Upper lobe of left lung (tissue), 6 donors: ENCODE measurements at regions not wholly inside any gene's neighbourhood (a gene's known extent, or its start where the extent isn't known, plus 50 kb on each side); places are given as distances from the start of the nearest gene placed in this dataset.

ENCODE experiments used
- ATAC-seq, 2 donors: fragments of 200-7000 bp; cut with Tn5 transposase; one replicate each; pipeline ENCODE4 v1.9.1; 2022; ENCODE audit warnings: mild to moderate bottlenecking in 2 of 2, moderate library complexity in 2 of 2; ENCODE audit not compliant: low FRiP score in 2 of 2
- DNase-seq, 2 donors: peaks; one replicate each; pipeline ENCODE4 v3.0.0-alpha.2; 2019 to 2020
- H3K27ac ChIP-seq, 4 donors: fragments of 200-600 bp; sonication (generic); one replicate each; pipeline ENCODE4 v1.5.1; 2016 to 2019
- H3K27me3 ChIP-seq, 4 donors: fragments of 200-600 bp; sonication (generic); one replicate each; pipeline ENCODE4 v1.5.1; 2017 to 2019
- H3K36me3 ChIP-seq, 4 donors: fragments of 200-600 bp; sonication (generic); one replicate each; pipeline ENCODE4 v1.5.1; 2016 to 2019
- H3K4me1 ChIP-seq, 4 donors: fragments of 200-600 bp; sonication (generic); one replicate each; pipeline ENCODE4 v1.5.1; 2018 to 2019
- H3K4me3 ChIP-seq, 4 donors: fragments of 200-600 bp; sonication (generic); one replicate each; pipeline ENCODE4 v1.5.1; 2017 to 2019; ENCODE audit warnings: mild to moderate bottlenecking in 2 of 4, moderate library complexity in 1 of 4
- H3K9me3 ChIP-seq, 4 donors: fragments of 200-600 bp; sonication (generic); one replicate each; pipeline ENCODE4 v1.5.1; 2018 to 2019
- EP300 ChIP-seq, 4 donors: sonication (generic); formaldehyde crosslinking; IDR thresholded peaks; one replicate each; pipeline ENCODE4 v1.5.1; 2017; ENCODE audit warnings: antibody characterized with exemption in 4 of 4, control low read depth in 2 of 4
- POLR2A ChIP-seq, 4 donors: fragments of 450-650 bp; IDR thresholded peaks; one replicate each; pipeline ENCODE4 v1.5.1; 2016 to 2017; ENCODE audit warnings: antibody characterized with exemption in 4 of 4, mild to moderate bottlenecking in 2 of 4
- POLR2AphosphoS5 ChIP-seq, 2 donors: sonication (generic); formaldehyde crosslinking; IDR thresholded peaks; one replicate each; pipeline ENCODE4 v1.5.1; 2017; ENCODE audit warnings: antibody characterized with exemption in 2 of 2
- WGBS, 2 donors: methylation state at CpG; one replicate each; pipeline ENCODE4 v1.1.5; 2017 to 2018; 5-methylcytosine and 5-hydroxymethylcytosine counted together
- TF ChIP-seq, protein P1 (sequence below), 6 experiments: fragments of 450-650 bp in 4 of 6; fragments of 200-600 bp in 2 of 6; sonication (generic) in 2 of 6; IDR thresholded peaks; one replicate each; pipeline ENCODE4 v1.5.1; 2016 to 2019; ENCODE audit warnings: antibody characterized with exemption in 6 of 6
- donor health status: DM: no; HTN: no; CAD: no; lungs with moderate emphysema.
- donor health status: DM: no; HTN: yes; CAD: no; lungs with severe emphysema.

DNA sequence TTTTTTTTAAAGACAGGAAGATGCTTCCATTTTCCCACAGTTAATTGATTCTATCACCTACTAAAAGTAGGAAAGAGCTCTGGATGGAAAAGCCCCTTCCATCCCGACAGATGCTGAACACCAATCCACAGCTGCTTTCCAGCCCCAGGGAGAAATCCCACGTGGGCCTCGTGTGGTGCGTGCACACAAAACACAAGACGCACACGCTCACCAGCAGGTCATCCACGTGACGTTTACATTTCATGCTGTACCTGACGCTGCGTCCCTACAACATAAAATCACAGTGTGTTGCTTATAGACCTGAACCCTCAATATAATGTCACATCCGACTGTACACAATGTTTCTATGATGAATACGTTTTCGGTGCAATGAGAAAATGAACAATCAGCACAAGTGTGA, 50.2 kb upstream of the DACT2 start:
- peaks cover 0 to 6% (median 1%) of the 10 kb centered on the region in 4 donors for H3K4me1 ChIP-seq
- H3K27ac ChIP-seq, result no peak overlapping the region
- no peak for ATAC-seq
- TF ChIP-seq POLR2A (IDR thresholded peaks at IDR 0.05), result no peak
- no peak for TF ChIP-seq EP300 (IDR thresholded peaks at IDR 0.05)
- TF ChIP-seq, protein P1, sequence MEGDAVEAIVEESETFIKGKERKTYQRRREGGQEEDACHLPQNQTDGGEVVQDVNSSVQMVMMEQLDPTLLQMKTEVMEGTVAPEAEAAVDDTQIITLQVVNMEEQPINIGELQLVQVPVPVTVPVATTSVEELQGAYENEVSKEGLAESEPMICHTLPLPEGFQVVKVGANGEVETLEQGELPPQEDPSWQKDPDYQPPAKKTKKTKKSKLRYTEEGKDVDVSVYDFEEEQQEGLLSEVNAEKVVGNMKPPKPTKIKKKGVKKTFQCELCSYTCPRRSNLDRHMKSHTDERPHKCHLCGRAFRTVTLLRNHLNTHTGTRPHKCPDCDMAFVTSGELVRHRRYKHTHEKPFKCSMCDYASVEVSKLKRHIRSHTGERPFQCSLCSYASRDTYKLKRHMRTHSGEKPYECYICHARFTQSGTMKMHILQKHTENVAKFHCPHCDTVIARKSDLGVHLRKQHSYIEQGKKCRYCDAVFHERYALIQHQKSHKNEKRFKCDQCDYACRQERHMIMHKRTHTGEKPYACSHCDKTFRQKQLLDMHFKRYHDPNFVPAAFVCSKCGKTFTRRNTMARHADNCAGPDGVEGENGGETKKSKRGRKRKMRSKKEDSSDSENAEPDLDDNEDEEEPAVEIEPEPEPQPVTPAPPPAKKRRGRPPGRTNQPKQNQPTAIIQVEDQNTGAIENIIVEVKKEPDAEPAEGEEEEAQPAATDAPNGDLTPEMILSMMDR (IDR thresholded peaks at IDR 0.05), result no peak
- TF ChIP-seq POLR2AphosphoS5 (IDR thresholded peaks at IDR 0.05), result no peak
- DNase-seq, result peak in 1 of 2 donors; percentile 6
- H3K36me3 ChIP-seq, result no peaks in the 10 kb centered on the region
- no peaks in the 10 kb centered on the region for H3K27me3 ChIP-seq
- no peaks in the 10 kb centered on the region for H3K9me3 ChIP-seq
- no peak overlapping the region for H3K4me3 ChIP-seq
- 77 to 84% methylated on average over 13 of the region's 13 CpGs for WGBS, 2 donors

DNA sequence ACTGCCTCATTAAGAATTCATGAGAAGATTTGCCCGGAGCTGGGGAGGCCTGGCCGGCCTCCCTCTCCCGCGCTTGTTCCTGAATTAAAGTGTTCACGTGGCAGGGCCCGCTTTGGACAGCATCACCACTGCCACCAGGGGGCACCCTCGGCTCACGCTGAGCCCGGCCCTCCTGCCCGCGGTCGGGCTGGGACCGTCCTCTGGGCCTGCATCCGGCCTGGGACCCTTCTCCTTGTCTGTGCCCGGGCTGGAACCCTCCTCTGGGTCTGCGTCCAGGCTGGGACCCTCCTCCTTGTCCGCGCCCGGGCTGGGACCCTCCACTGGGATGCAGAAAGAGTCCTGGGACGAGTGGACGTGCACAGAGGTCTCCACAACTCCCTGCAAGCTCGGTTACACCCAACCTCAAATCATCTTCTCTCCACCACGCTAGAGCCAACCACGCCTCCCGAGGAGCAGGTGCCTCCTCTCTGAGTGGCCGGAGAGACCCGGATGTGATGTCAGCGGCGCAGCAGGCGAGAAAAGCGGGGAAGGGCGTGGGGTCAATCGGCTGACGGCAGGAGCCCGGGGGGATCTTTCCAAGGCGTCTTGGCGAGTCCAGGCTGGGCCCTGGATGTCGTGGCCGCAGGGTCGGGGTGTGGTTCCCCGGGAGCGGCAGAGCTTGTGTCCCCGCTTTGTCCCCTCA, 50.9 kb upstream of the DACT2 start:
- Histone ChIP-seq H3K9me3 (no peaks in the 10 kb centered on the region), H3K36me3 (no peaks in the 10 kb centered on the region), H3K27me3 (no peaks in the 10 kb centered on the region), H3K4me1 (peaks cover 0 to 6% (median 1%) of the 10 kb centered on the region in 4 donors), H3K4me3 (no peak overlapping the region), H3K27ac (no peak overlapping the region)
- no peak for TF ChIP-seq EP300 (IDR thresholded peaks at IDR 0.05)
- TF ChIP-seq, protein P1 (IDR thresholded peaks at IDR 0.05), result peak; percentile 60 to 91 (median 76)
- ATAC-seq, result peak; percentile 80 to 86
- 59 to 69% methylated on average over 32 to 35 of the region's 43 CpGs for WGBS, 2 donors
- peak; percentile 53 to 92 for DNase-seq

DNA sequence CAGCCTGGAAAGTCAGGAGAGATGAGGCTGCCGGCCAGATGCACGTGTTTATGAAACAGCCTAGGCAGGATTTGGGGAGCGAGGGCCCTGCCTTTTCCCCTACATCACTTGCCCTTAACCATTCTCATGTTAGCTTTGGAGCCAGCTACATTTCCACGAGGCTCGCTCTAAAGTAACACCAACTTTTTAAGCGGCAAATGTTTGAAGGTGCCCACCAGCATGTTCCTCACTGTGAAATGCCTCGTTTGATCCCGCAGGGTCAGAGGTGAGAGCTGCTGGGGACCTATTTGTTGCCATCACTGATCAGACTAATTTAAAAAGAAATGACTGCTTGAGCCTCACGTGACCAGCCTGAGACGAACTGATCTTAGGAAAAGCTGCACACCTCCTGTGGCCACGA, 51.6 kb upstream of the DACT2 start:
- Histone ChIP-seq H3K4me1 (peaks cover 0 to 6% (median 1%) of the 10 kb centered on the region in 4 donors), H3K9me3 (no peaks in the 10 kb centered on the region), H3K27me3 (no peaks in the 10 kb centered on the region), H3K36me3 (no peaks in the 10 kb centered on the region), H3K27ac (no peak overlapping the region), H3K4me3 (no peak overlapping the region)
- ATAC-seq (no peak), DNase-seq (no peak)
- WGBS, 2 donors, result 92% methylated on average over 11 of the region's 11 CpGs
- TF ChIP-seq POLR2A (IDR thresholded peaks at IDR 0.05) (no peak), POLR2AphosphoS5 (IDR thresholded peaks at IDR 0.05) (no peak)
- TF ChIP-seq, protein P1 (IDR thresholded peaks at IDR 0.05), result no peak

DNA sequence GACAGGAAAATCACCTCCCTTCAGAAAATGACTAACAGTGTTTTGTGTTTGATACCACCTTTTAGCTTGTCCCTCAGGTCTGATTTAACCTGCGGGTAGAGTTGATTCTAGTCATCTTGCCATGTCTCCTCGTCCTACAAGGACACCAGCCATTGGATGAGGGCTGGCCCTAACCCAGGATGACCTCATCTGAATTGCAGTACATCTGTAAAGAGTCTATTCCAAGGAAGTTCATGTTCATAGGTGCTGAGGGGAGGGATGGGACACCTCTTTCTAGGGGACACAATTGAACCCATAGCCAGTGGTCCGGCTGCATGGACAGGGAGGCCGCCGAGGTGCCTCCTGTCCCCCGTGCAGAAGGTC, 52.0 kb upstream of the DACT2 start:
- 100% methylated on average over 2 to 6 of the region's 6 CpGs for WGBS, 2 donors
- Histone ChIP-seq H3K27ac (no peak overlapping the region), H3K9me3 (no peaks in the 10 kb centered on the region), H3K4me3 (no peak overlapping the region), H3K27me3 (no peaks in the 10 kb centered on the region), H3K36me3 (no peaks in the 10 kb centered on the region), H3K4me1 (peaks cover 0 to 6% (median 1%) of the 10 kb centered on the region in 4 donors)
- TF ChIP-seq, protein P1 (IDR thresholded peaks at IDR 0.05), result no peak
- TF ChIP-seq POLR2AphosphoS5 (IDR thresholded peaks at IDR 0.05), result no peak
- TF ChIP-seq POLR2A (IDR thresholded peaks at IDR 0.05), result no peak
- no peak for TF ChIP-seq EP300 (IDR thresholded peaks at IDR 0.05)
- DNase-seq (no peak), ATAC-seq (no peak)
